HG03558 (cell line): ENCODE measurements at regions not wholly inside any gene's neighbourhood (a gene's known extent, or its start where the extent isn't known, plus 50 kb on each side); places are given as distances from the start of the nearest gene placed in this dataset.
"Not testable (repeated sequence)": the region's sequence is repeated elsewhere in the genome, so short reads cannot be mapped to it uniquely, and the experiment has no call there.

ENCODE experiments used
- ATAC-seq: cut with Tn5 transposase; IDR thresholded peaks from one replicate; pipeline ENCODE4 v1.9.1; 2021; ENCODE audit warnings: moderate number of reproducible peaks; ENCODE audit not compliant: unreplicated experiment; ENCODE audit errors: extremely low read depth

- not testable (repeated sequence) for ATAC-seq
These were observed 201.3 kb downstream of the LIPI start for GRCh38 chr21:14009238-14009981.

GRCh38 chr21:14008436-14008835 lies 202.3 kb downstream of the LIPI start:
- not testable (repeated sequence) for ATAC-seq

- not testable (repeated sequence) for ATAC-seq
These were observed 202.7 kb downstream of the LIPI start for GRCh38 chr21:14008006-14008405.

GRCh38 chr21:14006144-14006543 lies 204.6 kb downstream of the LIPI start:
- ATAC-seq: not testable (repeated sequence)

GRCh38 chr21:13986996-13987958 lies 223.5 kb downstream of the LIPI start:
- not testable (repeated sequence) for ATAC-seq

GRCh38 chr21:13985865-13986863 lies 224.6 kb downstream of the LIPI start:
- not testable (repeated sequence) for ATAC-seq

GRCh38 chr21:13985137-13985864 lies 225.5 kb downstream of the LIPI start:
- not testable (repeated sequence) for ATAC-seq

- ATAC-seq: not testable (repeated sequence)
These were observed 226.0 kb downstream of the LIPI start for GRCh38 chr21:13984728-13985127.

GRCh38 chr21:13981176-13982087 lies 229.3 kb downstream of the LIPI start:
- not testable (repeated sequence) for ATAC-seq

- ATAC-seq: not testable (repeated sequence)
These were observed 230.6 kb downstream of the LIPI start for GRCh38 chr21:13980115-13980662.

- not testable (repeated sequence) for ATAC-seq
These were observed 231.1 kb downstream of the LIPI start for GRCh38 chr21:13979608-13980007.

- ATAC-seq: not testable (repeated sequence)
These were observed 236.2 kb downstream of the LIPI start for GRCh38 chr21:13974582-13974981.

- ATAC-seq: not testable (repeated sequence)
These were observed 240.9 kb downstream of the LIPI start for GRCh38 chr21:13969853-13970252.

GRCh38 chr21:13969002-13969401 lies 241.8 kb downstream of the LIPI start:
- ATAC-seq: not testable (repeated sequence)

- not testable (repeated sequence) for ATAC-seq
These were observed 247.5 kb downstream of the LIPI start for GRCh38 chr21:13963259-13963658.

GRCh38 chr21:13937236-13937635 lies 273.5 kb downstream of the LIPI start:
- no peak for ATAC-seq

- ATAC-seq: not testable (repeated sequence)
These were observed 274.5 kb downstream of the LIPI start for GRCh38 chr21:13936033-13936937.
